ENCODE measurements at regions not wholly inside any gene's neighbourhood (a gene's known extent, or its start where the extent isn't known, plus 50 kb on each side); places are given as distances from the start of the nearest gene placed in this dataset.

- DNase-seq = no peak
Measured at GRCh38 chr16:79998143-79998542, 397.6 kb upstream of the MAF start.

GRCh38 chr16:79997257-79997656 is 396.7 kb upstream of the MAF start:
- TF ChIP-seq EZH2 (IDR thresholded peaks at IDR 0.05; ENCODE audit: low read depth) (no peak), CTCF (conservative IDR thresholded peaks at IDR 0.05) (peak; percentile 57)
- H4K20me1 ChIP-seq (ENCODE audit: insufficient read depth) = no peaks in the 10 kb centered on the region
- no peaks in the 10 kb centered on the region for H3K4me1 ChIP-seq (replicated peaks; ENCODE audit: insufficient read depth)
- intact Hi-C loops (cut with micrococcal nuclease; ENCODE audit: unreplicated experiment) = loop anchor here (5.0 kb wide), 1 partner anchor 85 kb away; no protein-coding TSS in a partner anchor
- H3K4me2 ChIP-seq = no peak overlapping the region
- POLR2A ChIA-PET (ENCODE audit: unreplicated experiment) = no interaction called here
- H3F3A ChIP-seq (ENCODE audit: insufficient read depth, low read depth) = no peaks in the 10 kb centered on the region
- H3K27ac ChIP-seq = no peak overlapping the region
- H3K9me3 ChIP-seq (ENCODE audit: insufficient read depth, low read depth) = no peaks in the 10 kb centered on the region
- no peak overlapping the region for H2AFZ ChIP-seq
- H3K4me3 ChIP-seq = no peak overlapping the region
- no peaks in the 10 kb centered on the region for H3K9me2 ChIP-seq (ENCODE audit: insufficient read depth)
- no TSS peak for BruUV-seq (replicated peaks)
- no peaks in the 10 kb centered on the region for H3K27me3 ChIP-seq (ENCODE audit: insufficient read depth, low read depth)
- DNase-seq = no peak
- CTCF ChIA-PET = interaction anchor here (0.6 kb wide), 1 partner anchor 152 kb away, joined by 3 read pairs; no protein-coding TSS in a partner anchor
- no peaks in the 10 kb centered on the region for H3K79me2 ChIP-seq (ENCODE audit: low read depth)
- no peaks in the 10 kb centered on the region for H3K36me3 ChIP-seq (ENCODE audit: low read depth)

More at GRCh38 chr16:79998143-79998542, 397.6 kb upstream of the MAF start:
- no peak overlapping the region for H3K4me2 ChIP-seq
- no peaks in the 10 kb centered on the region for H3K4me1 ChIP-seq (replicated peaks; ENCODE audit: insufficient read depth)
- intact Hi-C loops (cut with micrococcal nuclease; ENCODE audit: unreplicated experiment) = loop anchor here (5.0 kb wide), 1 partner anchor 84 kb away; no protein-coding TSS in a partner anchor
- no peaks in the 10 kb centered on the region for H3K79me2 ChIP-seq (ENCODE audit: low read depth)
- H3K4me3 ChIP-seq = no peak overlapping the region
- TF ChIP-seq CTCF (conservative IDR thresholded peaks at IDR 0.05) (no peak), EZH2 (IDR thresholded peaks at IDR 0.05; ENCODE audit: low read depth) (no peak)
- H3K9me2 ChIP-seq (ENCODE audit: insufficient read depth) = no peaks in the 10 kb centered on the region
- H3K27me3 ChIP-seq (ENCODE audit: insufficient read depth, low read depth) = no peaks in the 10 kb centered on the region
- no peak overlapping the region for H3K27ac ChIP-seq
- 0 out of 2 replicates have a peak overlapping the region, but pooled peaks have one; percentile 53 for H2AFZ ChIP-seq
- no peaks in the 10 kb centered on the region for H4K20me1 ChIP-seq (ENCODE audit: insufficient read depth)
- no peaks in the 10 kb centered on the region for H3K9me3 ChIP-seq (ENCODE audit: insufficient read depth, low read depth)
- POLR2A ChIA-PET (ENCODE audit: unreplicated experiment) = no interaction called here
- no peaks in the 10 kb centered on the region for H3K36me3 ChIP-seq (ENCODE audit: low read depth)
- no TSS peak for BruUV-seq (replicated peaks)
- H3F3A ChIP-seq (ENCODE audit: insufficient read depth, low read depth) = no peaks in the 10 kb centered on the region
- CTCF ChIA-PET = no interaction called here

GRCh38 chr16:79996321-79996720 is 395.8 kb upstream of the MAF start:
- Histone ChIP-seq H3K4me1 (replicated peaks; ENCODE audit: insufficient read depth) (no peaks in the 10 kb centered on the region), H3K4me3 (no peak overlapping the region), H3K79me2 (ENCODE audit: low read depth) (no peaks in the 10 kb centered on the region), H3F3A (ENCODE audit: insufficient read depth, low read depth) (no peaks in the 10 kb centered on the region), H3K9me2 (ENCODE audit: insufficient read depth) (no peaks in the 10 kb centered on the region), H3K4me2 (no peak overlapping the region), H3K27me3 (ENCODE audit: insufficient read depth, low read depth) (no peaks in the 10 kb centered on the region), H2AFZ (no peak overlapping the region), H3K36me3 (ENCODE audit: low read depth) (no peaks in the 10 kb centered on the region), H3K27ac (no peak overlapping the region), H3K9me3 (ENCODE audit: insufficient read depth, low read depth) (no peaks in the 10 kb centered on the region), H4K20me1 (ENCODE audit: insufficient read depth) (no peaks in the 10 kb centered on the region)
- ChIA-PET CTCF (no interaction called here), POLR2A (ENCODE audit: unreplicated experiment) (no interaction called here)
- BruUV-seq (replicated peaks) = no TSS peak
- no peak for DNase-seq
- intact Hi-C loops (cut with micrococcal nuclease; ENCODE audit: unreplicated experiment) = loop anchor here (5.0 kb wide), 1 partner anchor 86 kb away; no protein-coding TSS in a partner anchor
- no peak for TF ChIP-seq CTCF (conservative IDR thresholded peaks at IDR 0.05)
- TF ChIP-seq EZH2 (IDR thresholded peaks at IDR 0.05; ENCODE audit: low read depth) = no peak

Measured in PC-9 (cell line).